ENCODE measurements at regions not wholly inside any gene's neighbourhood (a gene's known extent, or its start where the extent isn't known, plus 50 kb on each side); places are given as distances from the start of the nearest gene placed in this dataset.
A peak's percentile ranks its signal among the peaks of the same experiment; 100 is the strongest.
"Not testable (repeated sequence)": the region's sequence is repeated elsewhere in the genome, so short reads cannot be mapped to it uniquely, and the experiment has no call there.

DNA sequence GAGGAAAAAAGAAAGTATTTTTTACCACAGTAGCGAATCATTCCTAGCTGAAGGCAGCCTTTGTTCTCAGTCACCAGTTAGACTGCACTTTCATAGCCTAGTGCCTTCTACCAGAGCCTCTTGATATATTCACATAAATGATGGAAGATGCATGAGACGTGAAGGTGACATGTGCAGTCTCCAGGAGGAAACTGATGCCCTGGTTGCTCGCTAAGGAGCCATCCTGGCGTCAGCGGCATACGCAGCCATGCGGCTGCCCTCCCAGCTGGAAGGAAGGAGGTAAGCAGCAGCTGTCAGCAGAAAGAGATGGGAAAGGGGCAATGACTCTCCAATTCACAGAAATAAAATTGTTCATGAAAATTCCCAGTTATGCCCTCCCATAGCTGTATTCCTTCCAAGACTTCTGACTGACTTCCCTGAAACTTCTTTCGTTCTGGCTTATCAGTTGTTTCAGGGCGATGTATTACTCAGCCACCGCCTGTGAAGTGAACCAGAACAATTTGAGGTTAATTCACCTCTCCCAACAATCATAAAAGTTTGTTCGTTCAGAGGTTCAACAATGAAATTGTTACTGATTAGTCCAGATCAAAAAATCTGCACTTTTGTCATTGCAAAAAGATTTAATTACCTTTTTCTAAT is 331.2 kb downstream of the NR2F1-AS1 start:
- in situ Hi-C loops (cut with HindIII; ENCODE audit: low pct_unique_long_range_greater_than_20kb, low sequenced_read_pairs): no loop called here
- DNase-seq (ENCODE audit: low read depth, low spot score): peak; percentile 44

- DNase-seq (ENCODE audit: low read depth, low spot score): peak; percentile 17
- in situ Hi-C loops (cut with HindIII; ENCODE audit: low pct_unique_long_range_greater_than_20kb, low sequenced_read_pairs): no loop called here
Observed at GRCh38 chr5:93247105-93247504, 333.9 kb downstream of the NR2F1-AS1 start.

DNA sequence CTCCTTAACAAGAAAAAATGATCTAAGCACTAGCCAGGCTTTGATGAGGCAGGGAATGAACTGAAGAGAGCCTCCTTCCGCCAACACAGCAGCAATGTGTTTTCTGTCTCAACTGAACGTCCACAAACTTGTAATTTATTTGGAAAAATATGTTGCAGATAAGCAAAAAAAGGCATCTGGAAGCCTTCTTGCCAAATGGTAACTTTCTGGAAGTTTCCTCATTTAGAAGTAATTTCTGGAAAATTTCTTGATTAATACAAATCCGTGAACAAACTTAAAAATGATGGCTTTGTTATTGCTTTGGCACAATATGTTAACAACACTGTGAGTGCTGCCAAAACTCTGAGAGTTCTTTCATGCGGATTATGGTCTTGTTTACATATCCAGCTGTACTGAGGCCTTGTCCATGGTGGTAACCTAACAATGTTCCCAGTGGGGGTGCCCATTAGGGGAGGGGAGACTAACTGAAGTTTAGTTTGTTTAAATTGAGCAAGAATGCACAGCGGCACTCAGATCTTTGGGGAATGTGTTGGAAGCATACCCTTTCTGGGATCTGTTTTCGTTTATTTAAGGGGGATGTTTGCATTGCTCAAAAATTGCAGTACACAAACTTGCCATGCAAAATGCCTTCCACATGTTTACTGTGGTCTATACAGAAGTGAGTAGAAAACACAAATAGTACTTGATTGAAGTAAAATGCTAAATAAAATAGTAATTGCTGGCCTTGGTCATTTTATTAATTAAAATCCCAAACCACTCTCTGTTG is 334.7 kb downstream of the NR2F1-AS1 start:
- in situ Hi-C loops (cut with HindIII; ENCODE audit: low pct_unique_long_range_greater_than_20kb, low sequenced_read_pairs): no loop called here
- DNase-seq (ENCODE audit: low read depth, low spot score): no peak

GRCh38 chr5:93245226-93245625 is 335.8 kb downstream of the NR2F1-AS1 start:
- no peak for DNase-seq (ENCODE audit: low read depth, low spot score)
- in situ Hi-C loops (cut with HindIII; ENCODE audit: low pct_unique_long_range_greater_than_20kb, low sequenced_read_pairs): no loop called here

- no peak for DNase-seq (ENCODE audit: low read depth, low spot score)
- in situ Hi-C loops (cut with HindIII; ENCODE audit: low pct_unique_long_range_greater_than_20kb, low sequenced_read_pairs): no loop called here
Observed at GRCh38 chr5:93243481-93243880, 337.5 kb downstream of the NR2F1-AS1 start.

DNA sequence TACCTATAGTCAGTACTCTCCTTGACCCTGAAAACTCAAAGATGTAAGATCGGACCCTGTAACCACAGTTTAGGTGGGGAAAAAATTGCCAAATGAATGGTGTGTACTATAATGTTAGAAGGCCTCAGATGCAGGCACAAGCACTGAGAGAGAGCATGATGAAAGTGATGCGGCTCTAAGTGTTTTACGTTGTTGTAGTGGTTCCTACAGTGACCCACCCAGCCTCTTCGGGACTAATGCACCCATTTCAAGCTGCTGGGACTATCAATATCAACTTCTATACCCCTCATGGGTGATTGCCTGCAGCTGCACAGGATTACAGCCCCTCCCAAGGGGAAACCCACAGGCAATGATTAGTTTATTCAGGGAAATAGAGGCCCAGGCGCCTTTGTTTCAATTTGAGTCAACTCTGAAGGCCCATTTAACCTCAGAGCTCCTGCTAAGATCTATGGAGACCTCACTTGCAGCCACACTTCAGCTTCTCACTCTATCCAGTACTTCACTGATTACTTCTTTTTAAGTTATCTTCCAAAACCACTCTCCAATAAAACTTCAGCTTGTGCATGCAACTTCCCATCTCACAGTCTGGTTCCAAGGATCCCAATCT is 340.7 kb downstream of the NR2F1-AS1 start:
- in situ Hi-C loops (cut with HindIII; ENCODE audit: low pct_unique_long_range_greater_than_20kb, low sequenced_read_pairs): no loop called here
- no peak for DNase-seq (ENCODE audit: low read depth, low spot score)

- no peak for DNase-seq (ENCODE audit: low read depth, low spot score)
- in situ Hi-C loops (cut with HindIII; ENCODE audit: low pct_unique_long_range_greater_than_20kb, low sequenced_read_pairs): no loop called here
Observed at GRCh38 chr5:93236807-93237421, 344.1 kb downstream of the NR2F1-AS1 start.

- in situ Hi-C loops (cut with HindIII; ENCODE audit: low pct_unique_long_range_greater_than_20kb, low sequenced_read_pairs): no loop called here
- no peak for DNase-seq (ENCODE audit: low read depth, low spot score)
Observed at GRCh38 chr5:93235761-93236160, 345.3 kb downstream of the NR2F1-AS1 start.

- no peak for DNase-seq (ENCODE audit: low read depth, low spot score)
- in situ Hi-C loops (cut with HindIII; ENCODE audit: low pct_unique_long_range_greater_than_20kb, low sequenced_read_pairs): no loop called here
Observed at GRCh38 chr5:93226202-93226735, 354.8 kb downstream of the NR2F1-AS1 start.

DNA sequence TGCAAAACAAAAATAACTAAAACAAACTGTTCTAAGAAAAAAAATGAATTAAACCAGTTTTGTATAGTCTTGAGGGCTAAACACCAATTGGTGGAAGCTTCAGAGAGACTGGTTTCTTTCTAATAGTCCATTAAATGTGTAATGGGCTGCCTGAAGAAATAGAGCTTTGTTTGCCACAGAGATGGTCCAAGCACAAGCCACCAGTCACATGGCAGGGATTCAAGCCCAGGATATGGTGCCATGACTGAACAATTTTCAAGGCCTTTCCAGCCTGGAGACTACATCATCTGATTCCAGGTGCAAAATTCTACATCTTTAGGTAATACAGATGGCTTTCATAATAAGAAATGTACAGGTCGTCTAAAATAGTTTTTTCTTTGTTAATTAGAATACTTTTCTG is 355.3 kb downstream of the NR2F1-AS1 start:
- DNase-seq (ENCODE audit: low read depth, low spot score): peak; percentile 60
- in situ Hi-C loops (cut with HindIII; ENCODE audit: low pct_unique_long_range_greater_than_20kb, low sequenced_read_pairs): no loop called here

- DNase-seq (ENCODE audit: low read depth, low spot score): no peak
- in situ Hi-C loops (cut with HindIII; ENCODE audit: low pct_unique_long_range_greater_than_20kb, low sequenced_read_pairs): no loop called here
Observed at GRCh38 chr5:93224624-93225023, 356.4 kb downstream of the NR2F1-AS1 start.

DNA sequence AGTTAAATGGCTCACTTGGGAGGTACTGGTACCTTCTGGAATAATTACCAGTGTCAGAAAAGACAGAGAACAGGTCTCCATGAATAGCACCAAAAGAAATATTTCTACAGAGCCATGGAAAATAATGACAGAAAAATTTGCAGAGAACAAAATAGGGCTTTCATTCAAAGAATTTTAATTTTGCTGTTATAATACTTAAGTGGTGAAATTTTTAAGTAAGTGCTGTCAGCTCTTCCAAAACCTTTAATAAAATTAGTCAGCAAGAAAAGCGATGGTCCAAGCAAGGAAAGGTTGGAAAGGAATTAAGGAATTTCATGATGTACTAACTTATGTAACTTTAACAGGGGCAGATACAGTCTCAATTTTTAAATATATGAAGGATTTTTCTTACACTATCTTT is 359.2 kb downstream of the NR2F1-AS1 start:
- in situ Hi-C loops (cut with HindIII; ENCODE audit: low pct_unique_long_range_greater_than_20kb, low sequenced_read_pairs): no loop called here
- no peak for DNase-seq (ENCODE audit: low read depth, low spot score)

- DNase-seq (ENCODE audit: low read depth, low spot score): no peak
- in situ Hi-C loops (cut with HindIII; ENCODE audit: low pct_unique_long_range_greater_than_20kb, low sequenced_read_pairs): no loop called here
Observed at GRCh38 chr5:93220431-93220830, 360.6 kb downstream of the NR2F1-AS1 start.

- no peak for DNase-seq (ENCODE audit: low read depth, low spot score)
- in situ Hi-C loops (cut with HindIII; ENCODE audit: low pct_unique_long_range_greater_than_20kb, low sequenced_read_pairs): no loop called here
Observed at GRCh38 chr5:93219641-93220145, 361.3 kb downstream of the NR2F1-AS1 start.

DNA sequence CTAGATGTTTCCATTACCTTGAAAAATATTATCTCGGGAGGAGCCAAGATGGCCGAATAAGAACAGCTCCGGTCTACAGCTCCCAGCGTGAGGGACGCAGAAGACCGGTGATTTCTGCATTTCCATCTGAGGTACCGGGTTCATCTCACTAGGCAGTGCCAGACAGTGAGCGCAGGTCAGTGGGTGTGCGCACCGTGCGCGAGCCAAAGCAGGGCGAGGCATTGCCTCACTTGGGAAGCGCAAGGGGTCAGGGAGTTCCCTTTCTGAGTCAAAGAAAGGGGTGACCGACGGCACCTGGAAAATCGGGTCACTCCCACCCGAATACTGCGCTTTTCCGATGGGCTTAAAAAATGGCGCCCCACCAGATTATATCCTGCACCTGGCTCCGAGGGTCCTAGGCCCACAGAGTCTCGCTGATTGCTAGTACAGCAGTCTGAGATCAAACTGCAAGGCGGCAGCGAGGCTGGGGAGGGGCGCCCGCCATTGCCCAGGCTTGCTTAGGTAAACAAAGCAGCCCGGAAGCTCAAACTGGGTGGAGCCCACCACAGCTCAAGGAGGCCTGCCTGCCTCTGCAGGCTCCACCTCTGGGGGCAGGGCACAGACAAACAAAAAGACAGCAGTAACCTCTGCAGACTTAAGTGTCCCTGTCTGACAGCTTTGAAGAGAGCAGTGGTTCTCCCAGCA is 367.8 kb downstream of the NR2F1-AS1 start:
- in situ Hi-C loops (cut with HindIII; ENCODE audit: low pct_unique_long_range_greater_than_20kb, low sequenced_read_pairs): not testable (repeated sequence)

DNA sequence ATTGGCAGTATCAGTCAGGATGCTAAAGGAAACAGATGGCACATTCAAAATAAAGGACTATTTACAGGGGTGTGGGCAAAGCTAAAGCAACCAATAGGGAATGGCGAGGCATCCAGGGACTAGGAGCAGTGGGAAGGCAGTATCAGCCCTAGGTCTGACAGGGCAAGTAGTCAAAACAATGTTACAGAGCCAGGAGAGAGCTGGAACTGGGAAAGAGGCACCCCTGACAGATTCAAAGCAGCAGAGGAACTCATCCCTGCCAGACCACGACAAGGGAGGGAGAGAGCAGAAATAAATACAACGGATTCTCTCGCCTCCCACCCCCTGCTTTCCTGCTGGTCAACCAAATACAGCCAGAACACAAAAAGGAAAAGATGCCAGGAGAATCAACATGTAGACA is 371.5 kb downstream of the NR2F1-AS1 start:
- in situ Hi-C loops (cut with HindIII; ENCODE audit: low pct_unique_long_range_greater_than_20kb, low sequenced_read_pairs): no loop called here
- DNase-seq (ENCODE audit: low read depth, low spot score): no peak

More for the DNA sequence above, 367.8 kb downstream of the NR2F1-AS1 start:
- DNase-seq (ENCODE audit: low read depth, low spot score): not testable (repeated sequence)

DNA sequence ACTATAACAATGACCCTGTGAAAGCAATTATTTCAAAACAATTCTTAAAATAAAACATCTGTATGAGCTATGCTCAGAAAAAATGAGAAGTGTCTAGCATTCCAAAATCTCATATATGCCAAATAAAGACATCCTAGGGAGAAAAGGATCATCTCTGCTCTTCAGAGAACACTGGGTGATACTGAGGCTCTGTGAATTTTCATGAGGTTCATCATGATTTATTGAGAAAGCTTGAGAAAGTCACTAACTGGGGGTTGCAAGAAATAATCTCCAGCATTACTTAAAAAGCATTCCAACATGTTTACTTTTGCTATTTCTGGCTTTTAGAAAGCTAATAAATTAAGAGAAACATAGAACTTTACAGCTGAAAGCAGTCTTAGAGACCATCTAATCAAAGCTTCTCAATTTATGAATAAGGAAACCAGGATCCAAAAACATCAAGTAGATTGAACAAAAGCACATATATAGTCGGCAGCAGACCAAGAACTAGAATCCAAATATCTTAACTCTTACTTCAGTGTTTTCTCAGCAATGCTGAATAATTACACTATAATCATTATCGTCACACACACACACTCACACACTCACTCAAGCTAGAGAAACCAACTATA is 372.8 kb downstream of the NR2F1-AS1 start:
- in situ Hi-C loops (cut with HindIII; ENCODE audit: low pct_unique_long_range_greater_than_20kb, low sequenced_read_pairs): no loop called here
- DNase-seq (ENCODE audit: low read depth, low spot score): no peak
